ENCODE measurements at regions not wholly inside any gene's neighbourhood (a gene's known extent, or its start where the extent isn't known, plus 50 kb on each side); places are given as distances from the start of the nearest gene placed in this dataset.
"Not testable (repeated sequence)": the region's sequence is repeated elsewhere in the genome, so short reads cannot be mapped to it uniquely, and the experiment has no call there.

DNA sequence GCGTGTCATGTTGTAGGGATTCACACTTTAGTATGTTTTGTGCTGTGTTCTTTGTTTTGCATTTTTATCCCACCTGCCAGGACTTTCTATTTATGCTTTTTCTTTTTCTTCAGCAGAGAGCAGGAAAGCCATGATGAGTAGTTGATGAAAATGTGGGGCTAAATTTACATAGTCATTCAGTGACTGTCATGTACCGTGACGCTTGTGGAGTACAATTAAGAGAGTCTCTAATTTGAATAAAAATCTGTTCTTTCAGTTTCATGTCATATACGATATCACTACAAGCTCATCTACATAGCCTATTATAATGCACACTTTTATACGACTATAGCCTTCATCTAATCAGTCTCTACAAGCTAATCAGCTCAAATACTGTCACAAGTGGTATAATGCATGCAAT lies 112.7 kb upstream of the SPATS2L start:
- Mint-ChIP-seq H3K27me3 (peaks cover 46% of the 10 kb centered on the region), H3K4me1 (peaks cover 0 to 6% (median 2%) of the 10 kb centered on the region in 4 donors), H3K36me3 (no peaks in the 10 kb centered on the region), H3K9me3 (peaks cover 0 to 2% (median 0%) of the 10 kb centered on the region in 7 donors), H3K4me3 (no peak overlapping the region), H3K27ac (no peak overlapping the region)
- DNase-seq, result no peak
- no peaks in the 10 kb centered on the region for H3K9me3 ChIP-seq (ENCODE audit: control insufficient read depth in 2 of 2, low read length in 2 of 2)
- ATAC-seq (ENCODE audit: low read depth in 2 of 2), result no peak
- H3K36me3 ChIP-seq (ENCODE audit: control insufficient read depth, insufficient read depth, low read length), result no peaks in the 10 kb centered on the region
- H3K4me1 ChIP-seq (ENCODE audit: control insufficient read depth, insufficient read depth, low read length, poor library complexity, severe bottlenecking), result peaks cover 3% of the 10 kb centered on the region
- peaks cover 7% of the 10 kb centered on the region for H3K27me3 ChIP-seq (ENCODE audit: control insufficient read depth, insufficient read depth, low read length)
- H3K27ac ChIP-seq (ENCODE audit: insufficient read depth, low read length, poor library complexity, severe bottlenecking), result no peak overlapping the region
- no peak overlapping the region for H3K4me3 ChIP-seq (ENCODE audit: low read depth, low read length)

DNA sequence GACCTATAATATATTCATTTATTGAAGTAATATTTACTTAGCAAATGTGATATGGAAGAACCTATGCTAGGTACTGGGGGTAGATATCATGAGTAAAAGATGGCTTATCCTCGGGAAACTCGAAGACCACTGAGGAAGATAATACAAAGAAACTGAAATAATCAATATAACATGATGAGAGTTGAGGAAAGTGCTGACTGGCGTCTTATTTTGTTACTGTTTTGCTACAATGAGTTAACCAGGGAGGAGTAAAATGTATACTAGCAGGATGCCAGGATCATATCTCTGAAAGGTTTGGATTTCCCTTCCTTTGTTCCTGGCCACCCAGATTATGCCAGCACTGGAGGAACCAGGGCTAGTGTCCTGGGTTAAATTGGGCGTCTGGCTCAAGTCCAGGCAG lies 111.7 kb upstream of the SPATS2L start:
- H3K4me3 Mint-ChIP-seq, result no peak overlapping the region
- ATAC-seq (ENCODE audit: low read depth in 2 of 2), result no peak
- peaks cover 3% of the 10 kb centered on the region for H3K4me1 ChIP-seq (ENCODE audit: control insufficient read depth, insufficient read depth, low read length, poor library complexity, severe bottlenecking)
- peaks cover 6% of the 10 kb centered on the region for H3K27me3 ChIP-seq (ENCODE audit: control insufficient read depth, insufficient read depth, low read length)
- no peak overlapping the region for H3K4me3 ChIP-seq (ENCODE audit: low read depth, low read length)
- H3K9me3 Mint-ChIP-seq, result peaks cover 0 to 2% (median 0%) of the 10 kb centered on the region in 7 donors
- H3K27me3 Mint-ChIP-seq, result peaks cover 39% of the 10 kb centered on the region
- H3K36me3 Mint-ChIP-seq, result no peaks in the 10 kb centered on the region
- H3K27ac ChIP-seq (ENCODE audit: insufficient read depth, low read length, poor library complexity, severe bottlenecking), result no peak overlapping the region
- no peaks in the 10 kb centered on the region for H3K36me3 ChIP-seq (ENCODE audit: control insufficient read depth, insufficient read depth, low read length)
- no peak overlapping the region for H3K27ac Mint-ChIP-seq
- no peaks in the 10 kb centered on the region for H3K9me3 ChIP-seq (ENCODE audit: control insufficient read depth in 2 of 2, low read length in 2 of 2)
- H3K4me1 Mint-ChIP-seq, result peaks cover 0 to 6% (median 3%) of the 10 kb centered on the region in 4 donors
- no peak for DNase-seq

DNA sequence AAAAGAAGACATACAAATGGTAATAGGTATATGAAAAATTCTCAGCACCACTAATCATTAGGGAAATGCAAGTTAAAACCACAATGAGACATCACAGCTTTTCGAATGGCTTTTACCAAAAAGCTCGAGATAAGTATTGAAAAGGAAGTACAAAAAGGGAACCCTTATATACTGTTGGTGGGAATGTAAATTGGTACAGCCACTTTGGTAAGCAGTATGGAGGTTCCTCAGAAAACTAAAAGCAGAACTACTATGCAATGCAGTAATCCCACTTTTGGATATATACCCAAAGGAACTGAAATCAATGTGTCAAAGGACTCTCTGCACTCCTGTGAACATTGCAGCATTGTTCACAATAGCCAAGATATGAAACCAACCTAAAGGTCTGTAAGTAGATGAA lies 107.5 kb upstream of the SPATS2L start:
- Histone ChIP-seq H3K27ac (ENCODE audit: insufficient read depth, low read length, poor library complexity, severe bottlenecking) (no peak overlapping the region), H3K27me3 (ENCODE audit: control insufficient read depth, insufficient read depth, low read length) (no peaks in the 10 kb centered on the region), H3K36me3 (ENCODE audit: control insufficient read depth, insufficient read depth, low read length) (no peaks in the 10 kb centered on the region), H3K4me3 (ENCODE audit: low read depth, low read length) (no peak overlapping the region), H3K9me3 (ENCODE audit: control insufficient read depth in 2 of 2, low read length in 2 of 2) (no peaks in the 10 kb centered on the region), H3K4me1 (ENCODE audit: control insufficient read depth, insufficient read depth, low read length, poor library complexity, severe bottlenecking) (peaks cover 2% of the 10 kb centered on the region)
- peaks cover 17% of the 10 kb centered on the region for H3K27me3 Mint-ChIP-seq
- H3K36me3 Mint-ChIP-seq, result no peaks in the 10 kb centered on the region
- ATAC-seq (ENCODE audit: low read depth in 2 of 2) (no peak), DNase-seq (no peak)
- no peak overlapping the region for H3K27ac Mint-ChIP-seq
- H3K9me3 Mint-ChIP-seq, result peaks cover 0 to 2% (median 0%) of the 10 kb centered on the region in 7 donors
- H3K4me3 Mint-ChIP-seq, result no peak overlapping the region
- H3K4me1 Mint-ChIP-seq, result peaks cover 0 to 4% (median under 1%) of the 10 kb centered on the region in 4 donors

DNA sequence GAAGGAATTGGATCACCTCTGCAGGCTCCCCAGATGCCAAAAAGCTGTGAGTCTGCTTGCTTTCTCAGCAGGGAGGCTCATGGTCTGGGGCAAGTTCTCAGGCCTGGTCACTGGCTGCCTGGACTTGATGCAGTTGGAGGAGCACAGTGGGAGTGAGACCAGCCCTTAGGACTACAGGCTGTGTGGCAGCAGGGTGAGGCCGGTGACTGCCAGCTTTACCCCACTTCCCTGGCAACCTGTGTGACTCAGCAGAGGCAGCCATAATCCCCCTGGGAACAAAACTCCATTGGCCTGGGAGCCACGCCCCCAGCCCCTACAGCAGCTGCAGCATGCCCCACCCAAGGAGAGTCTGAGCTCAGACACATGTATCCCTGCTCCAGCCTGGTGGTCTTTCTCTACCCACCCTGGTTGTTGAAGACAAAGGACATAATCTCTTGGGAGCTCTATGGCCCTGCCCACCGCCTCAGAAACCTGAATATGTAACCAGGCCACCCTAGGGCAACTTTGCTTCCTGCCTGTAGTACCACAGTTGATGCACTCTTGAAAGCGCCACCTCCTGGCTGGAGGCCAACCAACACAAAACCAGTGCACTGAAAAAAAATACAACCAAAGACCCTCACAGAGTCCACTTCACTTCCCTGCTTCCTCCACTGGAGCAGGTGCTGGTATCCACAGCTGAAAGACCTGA lies 106.8 kb upstream of the SPATS2L start:
- Mint-ChIP-seq H3K27me3 (peaks cover 15% of the 10 kb centered on the region), H3K9me3 (peaks cover 0 to 1% (median 0%) of the 10 kb centered on the region in 7 donors), H3K4me3 (no peak overlapping the region), H3K27ac (no peak overlapping the region), H3K4me1 (peaks cover 0 to 2% (median under 1%) of the 10 kb centered on the region in 4 donors), H3K36me3 (no peaks in the 10 kb centered on the region)
- no peaks in the 10 kb centered on the region for H3K27me3 ChIP-seq (ENCODE audit: control insufficient read depth, insufficient read depth, low read length)
- no peaks in the 10 kb centered on the region for H3K36me3 ChIP-seq (ENCODE audit: control insufficient read depth, insufficient read depth, low read length)
- no peaks in the 10 kb centered on the region for H3K9me3 ChIP-seq (ENCODE audit: control insufficient read depth in 2 of 2, low read length in 2 of 2)
- no peak for DNase-seq
- no peak overlapping the region for H3K4me3 ChIP-seq (ENCODE audit: low read depth, low read length)
- no peak for ATAC-seq (ENCODE audit: low read depth in 2 of 2)
- H3K27ac ChIP-seq (ENCODE audit: insufficient read depth, low read length, poor library complexity, severe bottlenecking), result no peak overlapping the region
- H3K4me1 ChIP-seq (ENCODE audit: control insufficient read depth, insufficient read depth, low read length, poor library complexity, severe bottlenecking), result no peaks in the 10 kb centered on the region

DNA sequence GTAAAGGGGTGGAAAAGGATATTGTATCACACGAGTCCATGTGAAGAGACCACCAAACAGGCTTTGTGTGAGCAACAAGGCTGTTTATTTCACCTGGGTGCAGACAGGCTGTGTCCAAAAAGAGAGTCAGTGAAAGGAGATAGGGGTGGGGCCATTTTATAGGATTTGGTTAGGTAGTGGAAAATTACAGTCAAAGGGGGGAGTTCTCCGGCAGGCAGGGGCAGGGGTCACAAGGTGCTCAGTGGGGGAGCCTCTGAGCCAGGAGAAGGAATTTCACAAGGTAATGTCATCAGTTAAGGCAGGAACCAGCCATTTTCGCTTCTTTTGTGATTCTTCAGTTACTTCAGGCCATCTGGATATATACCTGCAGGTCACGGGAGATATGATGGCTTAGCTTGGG lies 104.7 kb upstream of the SPATS2L start:
- DNase-seq; H3K27me3 Mint-ChIP-seq; H3K27me3 ChIP-seq (ENCODE audit: control insufficient read depth, insufficient read depth, low read length); ATAC-seq (ENCODE audit: low read depth in 2 of 2); H3K4me3 ChIP-seq (ENCODE audit: low read depth, low read length); H3K9me3 Mint-ChIP-seq; H3K27ac Mint-ChIP-seq; H3K36me3 ChIP-seq (ENCODE audit: control insufficient read depth, insufficient read depth, low read length); H3K36me3 Mint-ChIP-seq; H3K9me3 ChIP-seq (ENCODE audit: control insufficient read depth in 2 of 2, low read length in 2 of 2); H3K4me1 Mint-ChIP-seq; H3K4me3 Mint-ChIP-seq; H3K27ac ChIP-seq (ENCODE audit: insufficient read depth, low read length, poor library complexity, severe bottlenecking); H3K4me1 ChIP-seq (ENCODE audit: control insufficient read depth, insufficient read depth, low read length, poor library complexity, severe bottlenecking): not testable (repeated sequence)

DNA sequence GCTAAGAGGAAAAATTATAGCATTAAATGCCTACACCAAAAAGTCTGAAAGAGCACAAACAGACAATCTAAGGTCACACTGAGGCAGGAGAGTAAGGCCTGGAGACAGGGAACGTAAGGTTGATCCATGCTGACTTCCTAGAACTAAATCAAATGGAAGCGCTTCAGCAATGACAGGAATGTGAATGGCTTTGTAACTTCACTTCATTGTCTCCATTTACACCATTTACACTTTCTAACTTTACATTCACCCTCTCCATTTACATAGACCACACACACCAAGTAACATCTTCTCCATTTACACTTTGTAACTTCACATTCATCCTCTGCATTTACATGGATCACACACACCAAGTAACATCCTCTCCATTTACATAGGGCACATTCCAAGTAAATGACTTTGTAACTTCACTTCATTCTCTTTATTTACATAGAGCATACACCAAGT lies 103.1 kb upstream of the SPATS2L start:
- Mint-ChIP-seq H3K36me3 (no peaks in the 10 kb centered on the region), H3K4me1 (peaks cover 0 to 2% (median 0%) of the 10 kb centered on the region in 4 donors), H3K9me3 (peaks cover 0 to 9% (median 2%) of the 10 kb centered on the region in 7 donors), H3K27me3 (no peaks in the 10 kb centered on the region), H3K4me3 (no peak overlapping the region), H3K27ac (peak overlapping the region in 1 of 3 donors; percentile 45)
- ATAC-seq (ENCODE audit: low read depth in 2 of 2) (no peak), DNase-seq (no peak)
- Histone ChIP-seq H3K27ac (ENCODE audit: insufficient read depth, low read length, poor library complexity, severe bottlenecking) (no peak overlapping the region), H3K4me3 (ENCODE audit: low read depth, low read length) (no peak overlapping the region), H3K9me3 (ENCODE audit: control insufficient read depth in 2 of 2, low read length in 2 of 2) (no peaks in the 10 kb centered on the region), H3K4me1 (ENCODE audit: control insufficient read depth, insufficient read depth, low read length, poor library complexity, severe bottlenecking) (no peaks in the 10 kb centered on the region), H3K27me3 (ENCODE audit: control insufficient read depth, insufficient read depth, low read length) (no peaks in the 10 kb centered on the region), H3K36me3 (ENCODE audit: control insufficient read depth, insufficient read depth, low read length) (no peaks in the 10 kb centered on the region)

DNA sequence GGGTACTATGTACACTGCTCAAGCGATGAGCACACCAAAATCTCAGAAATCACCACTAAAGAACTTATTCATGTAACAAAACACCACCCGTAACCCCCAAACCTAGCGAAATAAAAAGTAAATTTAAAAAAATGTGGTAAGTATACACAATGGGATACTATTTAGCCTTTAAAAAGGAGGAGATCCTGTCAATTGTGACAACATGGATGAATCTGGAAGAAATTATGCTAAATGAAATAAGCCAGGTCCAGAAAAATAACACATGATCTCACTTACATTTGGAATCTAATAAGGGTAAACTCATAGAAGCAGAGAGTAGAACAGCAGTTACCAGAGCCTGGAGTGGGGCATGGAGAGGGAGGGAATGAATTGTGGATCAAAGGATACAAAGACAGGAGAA lies 98.5 kb upstream of the SPATS2L start:
- Histone ChIP-seq H3K4me3 (ENCODE audit: low read depth, low read length) (no peak overlapping the region), H3K9me3 (ENCODE audit: control insufficient read depth in 2 of 2, low read length in 2 of 2) (no peaks in the 10 kb centered on the region), H3K36me3 (ENCODE audit: control insufficient read depth, insufficient read depth, low read length) (no peaks in the 10 kb centered on the region), H3K27ac (ENCODE audit: insufficient read depth, low read length, poor library complexity, severe bottlenecking) (no peak overlapping the region), H3K4me1 (ENCODE audit: control insufficient read depth, insufficient read depth, low read length, poor library complexity, severe bottlenecking) (no peaks in the 10 kb centered on the region), H3K27me3 (ENCODE audit: control insufficient read depth, insufficient read depth, low read length) (peaks cover 4% of the 10 kb centered on the region)
- peaks cover 6% of the 10 kb centered on the region for H3K27me3 Mint-ChIP-seq
- no peaks in the 10 kb centered on the region for H3K4me1 Mint-ChIP-seq
- no peaks in the 10 kb centered on the region for H3K36me3 Mint-ChIP-seq
- ATAC-seq (ENCODE audit: low read depth in 2 of 2) (no peak), DNase-seq (no peak)
- no peak overlapping the region for H3K27ac Mint-ChIP-seq
- H3K4me3 Mint-ChIP-seq, result no peak overlapping the region
- peaks cover 0 to 11% (median 2%) of the 10 kb centered on the region in 7 donors for H3K9me3 Mint-ChIP-seq

DNA sequence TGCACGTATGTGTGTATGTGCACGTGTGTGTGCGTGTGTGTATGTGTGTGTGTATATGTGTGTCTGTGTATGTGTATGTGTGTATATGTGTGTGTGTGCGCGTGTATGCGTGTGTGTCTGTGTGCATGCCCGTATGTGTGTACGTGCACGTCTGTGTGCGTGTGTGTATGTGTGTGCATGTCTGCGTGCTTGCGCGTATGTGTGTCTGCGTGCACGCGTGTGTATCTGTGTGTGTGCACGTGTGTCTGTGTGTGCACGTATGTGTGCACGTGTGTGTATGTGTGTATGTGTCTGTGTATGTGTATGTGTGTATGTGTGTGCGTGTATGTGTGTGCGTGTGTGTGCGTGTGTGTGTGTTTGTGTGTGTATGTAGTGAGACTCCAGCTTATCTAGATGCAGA lies 97.5 kb upstream of the SPATS2L start:
- Histone ChIP-seq H3K4me1 (ENCODE audit: control insufficient read depth, insufficient read depth, low read length, poor library complexity, severe bottlenecking) (no peaks in the 10 kb centered on the region), H3K4me3 (ENCODE audit: low read depth, low read length) (no peak overlapping the region), H3K27ac (ENCODE audit: insufficient read depth, low read length, poor library complexity, severe bottlenecking) (no peak overlapping the region), H3K9me3 (ENCODE audit: control insufficient read depth in 2 of 2, low read length in 2 of 2) (no peaks in the 10 kb centered on the region), H3K27me3 (ENCODE audit: control insufficient read depth, insufficient read depth, low read length) (peaks cover 6% of the 10 kb centered on the region), H3K36me3 (ENCODE audit: control insufficient read depth, insufficient read depth, low read length) (no peaks in the 10 kb centered on the region)
- Mint-ChIP-seq H3K9me3 (peaks cover 0 to 11% (median 3%) of the 10 kb centered on the region in 7 donors), H3K4me1 (no peaks in the 10 kb centered on the region), H3K27ac (no peak overlapping the region), H3K36me3 (no peaks in the 10 kb centered on the region), H3K4me3 (no peak overlapping the region), H3K27me3 (peaks cover 6% of the 10 kb centered on the region)
- DNase-seq (no peak), ATAC-seq (ENCODE audit: low read depth in 2 of 2) (no peak)
